Colon (tissue), 2 donors: ENCODE measurements at regions not wholly inside any gene's neighbourhood (a gene's known extent, or its start where the extent isn't known, plus 50 kb on each side); places are given as distances from the start of the nearest gene placed in this dataset.
A peak's percentile ranks its signal among the peaks of the same experiment; 100 is the strongest.
"Not testable (repeated sequence)": the region's sequence is repeated elsewhere in the genome, so short reads cannot be mapped to it uniquely, and the experiment has no call there.

Source experiments
- FAIRE-seq: peaks from 2 replicates; lab custom pipeline; 2012; peaks lifted over from hg19 to GRCh38; lab: Jason Lieb, UNC
- donor health status: control.
- donor health status: control.

- FAIRE-seq, result no peak
Measured at GRCh38 chr4:112026058-112026457, 119.2 kb upstream of the FAM241A start.

GRCh38 chr4:112029771-112030171, 115.5 kb upstream of the FAM241A start:
- no peak for FAIRE-seq

GRCh38 chr4:112031712-112032328, 113.4 kb upstream of the FAM241A start:
- peak; percentile 75 for FAIRE-seq

- no peak for FAIRE-seq
Measured at GRCh38 chr4:112036886-112037285, 108.4 kb upstream of the FAM241A start.

- no peak for FAIRE-seq
Measured at GRCh38 chr4:112038861-112039260, 106.4 kb upstream of the FAM241A start.

- not testable (repeated sequence) for FAIRE-seq
Measured at GRCh38 chr4:112049119-112049518, 96.1 kb upstream of the FAM241A start.

GRCh38 chr4:112053825-112054350, 91.4 kb upstream of the FAM241A start:
- no peak for FAIRE-seq

GRCh38 chr4:112055100-112055499, 90.2 kb upstream of the FAM241A start:
- no peak for FAIRE-seq

GRCh38 chr4:112057470-112057869, 87.8 kb upstream of the FAM241A start:
- no peak for FAIRE-seq

- FAIRE-seq, result no peak
Measured at GRCh38 chr4:112058433-112058832, 86.8 kb upstream of the FAM241A start.

GRCh38 chr4:112060212-112060611, 85.0 kb upstream of the FAM241A start:
- FAIRE-seq, result no peak

- no peak for FAIRE-seq
Measured at GRCh38 chr4:112061207-112061817, 83.9 kb upstream of the FAM241A start.

GRCh38 chr4:112063260-112063659, 82.0 kb upstream of the FAM241A start:
- FAIRE-seq, result no peak

GRCh38 chr4:112069110-112069509, 76.1 kb upstream of the FAM241A start:
- FAIRE-seq, result no peak

- FAIRE-seq, result no peak
Measured at GRCh38 chr4:112073181-112073580, 72.1 kb upstream of the FAM241A start.

- no peak for FAIRE-seq
Measured at GRCh38 chr4:112075129-112075753, 70.0 kb upstream of the FAM241A start.

GRCh38 chr4:112075906-112076305, 69.3 kb upstream of the FAM241A start:
- no peak for FAIRE-seq

- FAIRE-seq, result no peak
Measured at GRCh38 chr4:112076919-112077608, 68.2 kb upstream of the FAM241A start.

GRCh38 chr4:112077743-112078142, 67.5 kb upstream of the FAM241A start:
- FAIRE-seq, result no peak

GRCh38 chr4:112082954-112083586, 62.2 kb upstream of the FAM241A start:
- FAIRE-seq, result peak; percentile 31

- no peak for FAIRE-seq
Measured at GRCh38 chr4:112083587-112084347, 61.5 kb upstream of the FAM241A start.
